ENCODE measurements at regions not wholly inside any gene's neighbourhood (a gene's known extent, or its start where the extent isn't known, plus 50 kb on each side); places are given as distances from the start of the nearest gene placed in this dataset.
"Not testable (repeated sequence)": the region's sequence is repeated elsewhere in the genome, so short reads cannot be mapped to it uniquely, and the experiment has no call there.

GRCh38 chrX:10469-11458, 270.4 kb upstream of the PLCXD1 start:
- not testable (repeated sequence) for DNase-seq (ENCODE audit: low read depth in 2 of 2); H3K4me3 ChIP-seq (replicated peaks in 1 of 2; ENCODE audit: low read depth in 2 of 2, low read length in 2 of 2)

- DNase-seq (ENCODE audit: low read depth in 2 of 2); H3K4me3 ChIP-seq (replicated peaks in 1 of 2; ENCODE audit: low read depth in 2 of 2, low read length in 2 of 2): not testable (repeated sequence)
These were observed 267.2 kb upstream of the PLCXD1 start for GRCh38 chrX:13821-14443.

GRCh38 chrX:14452-14851, 266.7 kb upstream of the PLCXD1 start:
- not testable (repeated sequence) for DNase-seq (ENCODE audit: low read depth in 2 of 2); H3K4me3 ChIP-seq (replicated peaks in 1 of 2; ENCODE audit: low read depth in 2 of 2, low read length in 2 of 2)

- peak overlapping the region in 1 of 2 donors; percentile 11 for H3K4me3 ChIP-seq (replicated peaks in 1 of 2; ENCODE audit: low read depth in 2 of 2, low read length in 2 of 2)
- DNase-seq (ENCODE audit: low read depth in 2 of 2), result not testable (repeated sequence)
These were observed 262.3 kb upstream of the PLCXD1 start for GRCh38 chrX:18768-19454.

GRCh38 chrX:19455-19827, 261.7 kb upstream of the PLCXD1 start:
- not testable (repeated sequence) for DNase-seq (ENCODE audit: low read depth in 2 of 2)

GRCh38 chrX:19912-20571, 261.1 kb upstream of the PLCXD1 start:
- H3K4me3 ChIP-seq (replicated peaks in 1 of 2; ENCODE audit: low read depth in 2 of 2, low read length in 2 of 2), result peak overlapping the region; percentile 7 to 17
- DNase-seq (ENCODE audit: low read depth in 2 of 2), result peak in 1 of 2 donors; percentile 2
- TF ChIP-seq CTCF (IDR thresholded peaks at IDR 0.05; ENCODE audit: low read depth, low read length), result no peak

More at GRCh38 chrX:19455-19827, 261.7 kb upstream of the PLCXD1 start:
- H3K4me3 ChIP-seq (replicated peaks in 1 of 2; ENCODE audit: low read depth in 2 of 2, low read length in 2 of 2), result not testable (repeated sequence)

- H3K4me3 ChIP-seq (replicated peaks in 1 of 2; ENCODE audit: low read depth in 2 of 2, low read length in 2 of 2); DNase-seq (ENCODE audit: low read depth in 2 of 2): not testable (repeated sequence)
These were observed 257.0 kb upstream of the PLCXD1 start for GRCh38 chrX:24139-24538.

All from cardiac fibroblast (primary cell).